GM19324 (cell line): ENCODE measurements at regions not wholly inside any gene's neighbourhood (a gene's known extent, or its start where the extent isn't known, plus 50 kb on each side); places are given as distances from the start of the nearest gene placed in this dataset.
"Not testable (repeated sequence)": the region's sequence is repeated elsewhere in the genome, so short reads cannot be mapped to it uniquely, and the experiment has no call there.

ENCODE experiments used
- ATAC-seq: cut with Tn5 transposase; IDR thresholded peaks from one replicate; pipeline ENCODE4 v1.9.1; 2021; ENCODE audit warnings: mild to moderate bottlenecking, moderate library complexity; ENCODE audit not compliant: unreplicated experiment, low FRiP score

GRCh38 chr2:87452193-87452592, 295.7 kb upstream of the PLGLB2 start:
- not testable (repeated sequence) for ATAC-seq

GRCh38 chr2:87452861-87453260, 295.0 kb upstream of the PLGLB2 start:
- ATAC-seq: not testable (repeated sequence)

- ATAC-seq: not testable (repeated sequence)
Measured at GRCh38 chr2:87453965-87454364, 293.9 kb upstream of the PLGLB2 start.

- ATAC-seq: not testable (repeated sequence)
Measured at GRCh38 chr2:87454421-87454820, 293.5 kb upstream of the PLGLB2 start.

GRCh38 chr2:87455209-87455853, 292.6 kb upstream of the PLGLB2 start:
- peak; percentile 37 for ATAC-seq

- ATAC-seq: peak; percentile 45
Measured at GRCh38 chr2:87455854-87456249, 292.0 kb upstream of the PLGLB2 start.

GRCh38 chr2:87456477-87457128, 291.3 kb upstream of the PLGLB2 start:
- ATAC-seq: not testable (repeated sequence)

GRCh38 chr2:87457129-87457499, 290.8 kb upstream of the PLGLB2 start:
- ATAC-seq: not testable (repeated sequence)

GRCh38 chr2:87458938-87459337, 288.9 kb upstream of the PLGLB2 start:
- ATAC-seq: not testable (repeated sequence)

GRCh38 chr2:87460104-87460503, 287.8 kb upstream of the PLGLB2 start:
- not testable (repeated sequence) for ATAC-seq

GRCh38 chr2:87460662-87461061, 287.2 kb upstream of the PLGLB2 start:
- not testable (repeated sequence) for ATAC-seq

GRCh38 chr2:87461671-87462070, 286.2 kb upstream of the PLGLB2 start:
- ATAC-seq: not testable (repeated sequence)

- ATAC-seq: not testable (repeated sequence)
Measured at GRCh38 chr2:87464219-87464618, 283.7 kb upstream of the PLGLB2 start.

GRCh38 chr2:87465730-87466129, 282.2 kb upstream of the PLGLB2 start:
- ATAC-seq: not testable (repeated sequence)

- peak; percentile 55 for ATAC-seq
Measured at GRCh38 chr2:87466591-87467120, 281.2 kb upstream of the PLGLB2 start.

GRCh38 chr2:87468429-87468981, 279.4 kb upstream of the PLGLB2 start:
- ATAC-seq: not testable (repeated sequence)

GRCh38 chr2:87469180-87470151, 278.4 kb upstream of the PLGLB2 start:
- peak; percentile 34 for ATAC-seq

GRCh38 chr2:87470381-87471380, 277.2 kb upstream of the PLGLB2 start:
- ATAC-seq: not testable (repeated sequence)

- not testable (repeated sequence) for ATAC-seq
Measured at GRCh38 chr2:87471478-87471877, 276.4 kb upstream of the PLGLB2 start.
